ENCODE measurements at regions not wholly inside any gene's neighbourhood (a gene's known extent, or its start where the extent isn't known, plus 50 kb on each side); places are given as distances from the start of the nearest gene placed in this dataset.

GRCh38 chr5:44178414-44178813 is 210.8 kb downstream of the FGF10 start:
- BruUV-seq (replicated peaks), result no TSS peak
- Histone ChIP-seq H3K9me1 (ENCODE audit: control insufficient read depth, insufficient read depth, low read length) (no peaks in the 10 kb centered on the region), H3K9ac (ENCODE audit: insufficient read depth in 1 of 2, low read depth in 2 of 2, low read length in 2 of 2) (no peak overlapping the region), H4K20me1 (replicated peaks; ENCODE audit: control insufficient read depth, insufficient read depth, low read length) (no peaks in the 10 kb centered on the region), H3K36me3 (ENCODE audit: control insufficient read depth, insufficient read depth, low read length) (no peaks in the 10 kb centered on the region), H3K9me3 (replicated peaks; ENCODE audit: control insufficient read depth, insufficient read depth, low read depth, low read length) (no peaks in the 10 kb centered on the region; the same call in 1 of the 2 replicates), H3K79me2 (ENCODE audit: control insufficient read depth, insufficient read depth, low read length) (no peaks in the 10 kb centered on the region), H3K4me2 (ENCODE audit: insufficient read depth, low read length) (no peak overlapping the region), H2AFZ (ENCODE audit: low read depth, low read length) (no peak overlapping the region), H3K27me3 (ENCODE audit: control insufficient read depth in 2 of 2, insufficient read depth in 2 of 2, low read length in 2 of 2) (no peaks in the 10 kb centered on the region), H3K4me1 (replicated peaks in 1 of 2; ENCODE audit: control insufficient read depth in 2 of 2, insufficient read depth in 2 of 2, low read length in 2 of 2) (no peaks in the 10 kb centered on the region), H3K4me3 (no peak overlapping the region), H3K27ac (ENCODE audit: extremely low read depth, low read depth, low read length) (no peak overlapping the region)
- intact Hi-C loops (cut with micrococcal nuclease) (no loop called here), in situ Hi-C loops (cut with MboI) (no loop called here)
- CTCF ChIA-PET (ENCODE audit: low intra/inter-chr PET ratio), result no interaction called here
- no peak for DNase-seq (ENCODE audit: extremely low read depth in 1 of 4, low spot score in 3 of 4)
- FAIRE-seq, result no peak
- TF ChIP-seq ZNF695 (CRISPR knock-in tag; IDR thresholded peaks at IDR 0.05) (no peak), FOSL1 (tag; conservative IDR thresholded peaks at IDR 0.05) (no peak), KLF6 (CRISPR knock-in tag; IDR thresholded peaks at IDR 0.05; ENCODE audit: borderline replicate concordance) (no peak), TGIF2 (CRISPR knock-in tag; IDR thresholded peaks at IDR 0.05) (no peak), ETV1 (tag; conservative IDR thresholded peaks at IDR 0.05; ENCODE audit: low read depth) (no peak), ZNF282 (CRISPR knock-in tag; IDR thresholded peaks at IDR 0.05) (no peak), ILF3 (IDR thresholded peaks at IDR 0.05; ENCODE audit: borderline replicate concordance) (no peak), GATAD2A (IDR thresholded peaks at IDR 0.05) (no peak), RBM25 (IDR thresholded peaks at IDR 0.05; ENCODE audit: low read depth, low read length, severe bottlenecking) (no peak), TAF9B (IDR thresholded peaks at IDR 0.05; ENCODE audit: partially characterized antibody) (no peak), FOXK1 (CRISPR knock-in tag; IDR thresholded peaks at IDR 0.05; ENCODE audit: borderline replicate concordance) (no peak), ILK (tag; IDR thresholded peaks at IDR 0.05; ENCODE audit: borderline replicate concordance, low read depth) (no peak), SAFB2 (IDR thresholded peaks at IDR 0.05; ENCODE audit: borderline replicate concordance, low read depth, low read length, severe bottlenecking) (no peak), ZNF263 (CRISPR knock-in tag; IDR thresholded peaks at IDR 0.05; ENCODE audit: borderline replicate concordance) (no peak)
- POLR2A ChIA-PET, result no interaction called here
- WGBS (ENCODE audit: insufficient coverage, low coverage, missing lambda C conversion rate), result 3% methylated on average over 2 of the region's 2 CpGs
- ATAC-seq, result no peak
